Heart left ventricle (tissue), 13 donors: ENCODE measurements at regions not wholly inside any gene's neighbourhood (a gene's known extent, or its start where the extent isn't known, plus 50 kb on each side); places are given as distances from the start of the nearest gene placed in this dataset.

Experiments
- POLR2A ChIP-seq, 2 donors: fragments of 450-650 bp; IDR thresholded peaks; one replicate each; pipeline ENCODE4 v1.6.1; 2017; ENCODE audit warnings: antibody characterized with exemption in 2 of 2, mild to moderate bottlenecking in 2 of 2, moderate library complexity in 2 of 2
- TF ChIP-seq, protein P1 (sequence below), 12 donors: fragments of 200-600 bp; sonication (generic) in 4 of 12; IDR thresholded peaks; one replicate each; pipeline versions ENCODE4 v1.5.0 to v1.8.0; 2018 to 2022; ENCODE audit warnings: antibody characterized with exemption in 12 of 12, mild to moderate bottlenecking in 5 of 12
- donor health status: ischemic (EF 13 %, LVEDD 7.1; RV severe dilation, severe dysfunction).
- donor health status: DM: no; HTN: yes; CAD: no.
- donor health status: DM: no; HTN: no; CAD: no.
- donor health status: ischemic (EF 25% LVEDD 6.9; RV normal size, moderate dysfunction).
- donor health status: ischemic (EF 25% LVEDD 5.7; RV mildly dilated, moderate dysfunction).
- donor health status: ischemic (EF 35%, LVEDD 5.7; RV mildly dilated, moderate dysfunction).
- donor health status: nonischemic (EF 11% LVEDD 7.7; RV severe dilation, severe dysfunction).
- donor health status: DM: yes; HTN: yes; CAD: no.
- donor health status: PGD.
- donor health status: ischemic (EF 29% LVEDD 5.4; RV normal size, mild dysfunction).
- donor health status: nonischemic (EF 23%, LVEDD 6.1; RV moderate dilation, normal function).

DNA sequence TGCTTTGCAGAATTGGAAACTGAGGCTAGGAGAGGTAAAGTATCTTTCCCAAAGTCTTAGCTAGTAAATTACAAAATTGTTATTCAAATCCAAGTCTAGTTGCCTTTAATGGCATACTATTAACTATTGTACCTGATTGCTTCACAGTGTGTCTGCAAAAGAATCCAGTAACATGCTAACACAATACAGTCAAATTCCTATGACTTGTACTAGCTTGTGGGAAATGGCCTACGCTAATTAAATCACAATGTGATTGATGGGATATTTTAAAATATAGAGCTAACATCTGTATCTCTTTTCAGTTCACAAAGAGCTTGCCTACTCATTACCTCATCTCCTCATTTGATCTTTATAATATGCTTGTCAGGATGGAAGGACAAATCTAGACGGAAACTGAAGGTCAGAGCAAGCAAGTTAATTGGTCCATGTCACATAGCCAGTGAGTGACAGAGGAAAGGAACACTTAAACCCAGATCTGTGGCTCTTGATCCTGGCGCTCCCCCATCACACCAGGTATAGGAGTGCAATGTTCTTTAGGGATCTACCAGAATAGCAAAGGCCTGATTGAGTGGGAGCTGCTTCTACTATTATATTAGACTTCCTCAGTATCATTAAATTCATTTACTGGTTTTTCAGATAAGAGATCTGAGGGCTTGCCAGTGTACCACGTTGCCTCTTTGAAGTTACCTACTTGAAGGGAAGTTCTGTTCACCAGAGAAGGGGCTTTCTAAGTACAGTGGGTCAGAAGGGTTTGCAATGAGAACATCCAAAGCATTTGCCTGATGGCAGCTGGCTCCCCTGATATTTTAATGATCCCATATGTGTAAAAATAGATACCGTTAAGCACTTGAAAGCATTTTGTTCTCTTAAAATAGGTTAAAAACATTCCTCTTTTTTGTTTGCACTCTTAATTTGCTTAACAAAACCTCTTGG is 213.6 kb upstream of the SESN3 start:
- TF ChIP-seq, protein P1, sequence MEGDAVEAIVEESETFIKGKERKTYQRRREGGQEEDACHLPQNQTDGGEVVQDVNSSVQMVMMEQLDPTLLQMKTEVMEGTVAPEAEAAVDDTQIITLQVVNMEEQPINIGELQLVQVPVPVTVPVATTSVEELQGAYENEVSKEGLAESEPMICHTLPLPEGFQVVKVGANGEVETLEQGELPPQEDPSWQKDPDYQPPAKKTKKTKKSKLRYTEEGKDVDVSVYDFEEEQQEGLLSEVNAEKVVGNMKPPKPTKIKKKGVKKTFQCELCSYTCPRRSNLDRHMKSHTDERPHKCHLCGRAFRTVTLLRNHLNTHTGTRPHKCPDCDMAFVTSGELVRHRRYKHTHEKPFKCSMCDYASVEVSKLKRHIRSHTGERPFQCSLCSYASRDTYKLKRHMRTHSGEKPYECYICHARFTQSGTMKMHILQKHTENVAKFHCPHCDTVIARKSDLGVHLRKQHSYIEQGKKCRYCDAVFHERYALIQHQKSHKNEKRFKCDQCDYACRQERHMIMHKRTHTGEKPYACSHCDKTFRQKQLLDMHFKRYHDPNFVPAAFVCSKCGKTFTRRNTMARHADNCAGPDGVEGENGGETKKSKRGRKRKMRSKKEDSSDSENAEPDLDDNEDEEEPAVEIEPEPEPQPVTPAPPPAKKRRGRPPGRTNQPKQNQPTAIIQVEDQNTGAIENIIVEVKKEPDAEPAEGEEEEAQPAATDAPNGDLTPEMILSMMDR (IDR thresholded peaks at IDR 0.05) = no peak
- no peak for TF ChIP-seq POLR2A (IDR thresholded peaks at IDR 0.05)
